HG03097 (cell line): ENCODE measurements at regions not wholly inside any gene's neighbourhood (a gene's known extent, or its start where the extent isn't known, plus 50 kb on each side); places are given as distances from the start of the nearest gene placed in this dataset.

ENCODE experiments used
- ATAC-seq: cut with Tn5 transposase; IDR thresholded peaks from one replicate; pipeline ENCODE4 v1.9.1; 2021; ENCODE audit not compliant: unreplicated experiment, low FRiP score

GRCh38 chr5:143569722-143570567 lies 166.5 kb upstream of the NR3C1 start:
- no peak for ATAC-seq

- no peak for ATAC-seq
Measured at GRCh38 chr5:143569213-143569701, 165.8 kb upstream of the NR3C1 start.

- no peak for ATAC-seq
Measured at GRCh38 chr5:143567583-143568504, 164.4 kb upstream of the NR3C1 start.

- no peak for ATAC-seq
Measured at GRCh38 chr5:143566139-143566538, 162.7 kb upstream of the NR3C1 start.

GRCh38 chr5:143564417-143564816 lies 160.9 kb upstream of the NR3C1 start:
- ATAC-seq: peak; percentile 92

- ATAC-seq: no peak
Measured at GRCh38 chr5:143562935-143563334, 159.4 kb upstream of the NR3C1 start.

DNA sequence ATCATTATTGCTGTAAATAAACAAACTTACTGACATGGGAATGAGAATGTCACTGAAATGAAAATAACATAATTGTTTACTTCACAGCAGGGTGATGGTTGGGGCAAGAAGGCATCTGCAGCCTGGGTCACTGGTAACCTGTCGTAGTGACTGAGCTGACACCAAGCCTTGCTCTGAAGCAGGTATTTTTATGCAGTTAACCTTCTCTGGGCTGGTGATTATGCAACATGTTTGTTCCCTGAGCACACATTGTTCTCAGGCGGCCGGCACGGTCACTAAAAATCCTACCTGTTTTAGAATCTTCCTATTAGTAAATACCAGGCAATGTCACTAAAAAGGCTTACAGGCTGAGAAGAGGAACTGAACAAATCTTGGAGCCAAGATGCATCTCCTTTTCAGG lies 157.7 kb upstream of the NR3C1 start:
- no peak for ATAC-seq

- ATAC-seq: no peak
Measured at GRCh38 chr5:143560378-143560777, 156.9 kb upstream of the NR3C1 start.

DNA sequence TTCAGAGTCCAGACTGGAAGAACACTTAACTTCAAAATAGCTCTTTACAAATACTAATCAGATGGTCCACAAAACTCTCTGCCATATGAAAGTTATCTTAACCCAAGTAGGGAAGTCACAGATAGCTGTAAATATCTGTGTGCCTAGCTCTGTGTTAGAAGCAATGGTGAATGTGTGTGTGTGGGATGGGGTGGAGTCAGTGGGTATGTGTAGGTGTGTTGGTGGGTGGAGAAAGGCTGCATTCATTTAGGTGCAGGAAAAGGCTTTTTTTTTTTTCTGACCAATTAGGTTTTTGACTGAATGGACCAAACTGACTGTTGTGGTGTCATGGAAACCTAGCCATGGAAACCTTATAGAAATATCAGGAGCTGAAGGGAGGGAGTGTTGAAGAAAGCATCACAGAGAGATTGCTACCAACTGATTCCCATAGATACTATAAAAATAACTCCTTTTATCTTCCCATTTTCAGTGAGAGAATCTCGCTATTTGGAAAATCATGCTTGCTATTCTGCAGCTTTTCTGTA lies 156.2 kb upstream of the NR3C1 start:
- no peak for ATAC-seq

- no peak for ATAC-seq
Measured at GRCh38 chr5:143558048-143558447, 154.6 kb upstream of the NR3C1 start.

DNA sequence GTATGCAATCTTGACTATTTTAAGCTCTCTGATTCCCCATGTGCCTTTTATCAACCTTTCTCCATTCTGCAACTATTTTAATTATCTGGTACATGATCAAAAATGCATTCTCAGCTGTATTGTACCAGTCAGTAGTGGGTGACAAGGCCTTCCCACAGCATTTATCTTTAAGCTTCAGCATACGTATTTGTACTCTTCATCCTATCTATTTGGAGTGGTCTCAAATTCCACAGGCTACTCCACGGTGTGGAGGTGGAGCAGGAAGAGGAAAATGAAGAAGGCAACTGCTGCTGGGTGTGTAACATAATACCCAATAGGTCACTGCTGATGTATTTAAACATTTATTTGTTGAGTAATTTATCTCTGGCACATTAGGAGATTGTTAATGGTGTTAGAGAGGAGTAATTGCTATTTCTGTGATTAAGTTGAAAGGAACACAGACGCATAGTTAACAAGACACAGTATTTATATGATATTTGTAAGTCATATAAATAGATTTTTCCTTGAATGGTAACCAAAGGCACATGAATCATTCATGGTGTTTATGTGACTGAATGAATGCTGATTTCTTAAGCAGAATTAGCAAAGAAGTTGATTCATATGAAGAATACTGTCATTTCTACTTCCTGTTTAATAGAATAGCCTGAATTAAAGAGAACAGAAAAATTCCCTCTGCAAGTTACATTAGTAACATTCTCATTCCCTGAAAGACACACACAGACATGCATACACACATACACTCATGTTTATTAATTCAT lies 153.8 kb upstream of the NR3C1 start:
- ATAC-seq: no peak

GRCh38 chr5:143554918-143555477 lies 151.5 kb upstream of the NR3C1 start:
- no peak for ATAC-seq

DNA sequence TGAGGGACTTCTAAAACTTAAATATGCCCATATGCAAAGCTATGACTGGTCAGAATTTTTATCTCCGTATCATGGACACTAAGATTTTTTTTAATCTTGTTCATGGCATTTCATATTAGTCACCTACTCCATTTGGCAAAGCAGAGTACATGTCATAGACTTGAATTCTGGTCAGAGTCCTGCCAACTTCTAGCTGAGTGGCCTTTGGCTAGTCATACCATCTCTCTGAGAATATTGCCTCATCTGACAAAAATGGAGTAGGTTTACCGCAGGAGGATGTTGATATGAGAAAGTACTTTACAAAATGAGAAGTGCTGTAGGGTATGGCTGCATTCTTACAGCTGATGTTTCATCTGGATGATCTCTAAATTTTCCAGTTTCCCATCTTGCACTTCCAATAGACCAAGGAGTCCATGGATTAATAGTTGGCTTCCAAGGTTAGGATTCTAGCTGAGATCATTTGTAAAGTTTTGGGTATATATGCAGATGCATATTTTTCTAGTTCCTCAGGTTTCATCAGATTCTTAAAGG lies 150.8 kb upstream of the NR3C1 start:
- ATAC-seq: no peak

DNA sequence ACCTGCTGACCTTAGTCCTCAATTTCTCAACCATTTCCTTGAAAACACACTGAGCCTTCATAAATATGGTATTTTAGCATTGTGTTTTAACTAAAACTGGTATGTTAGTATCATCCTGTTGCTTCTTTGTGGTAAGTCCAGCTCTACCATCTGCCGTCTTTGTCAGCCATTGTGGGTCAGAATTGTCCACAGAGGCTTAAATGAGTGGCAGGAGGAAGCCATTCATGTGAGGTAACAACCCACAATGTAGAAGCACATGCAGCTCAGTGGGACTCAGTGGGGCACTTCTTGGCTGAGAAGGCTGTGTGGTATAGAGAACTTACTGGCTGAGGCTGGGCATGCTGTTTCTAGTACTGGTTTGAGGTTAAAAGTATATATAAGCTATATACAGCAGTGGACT lies 149.2 kb upstream of the NR3C1 start:
- ATAC-seq: no peak

DNA sequence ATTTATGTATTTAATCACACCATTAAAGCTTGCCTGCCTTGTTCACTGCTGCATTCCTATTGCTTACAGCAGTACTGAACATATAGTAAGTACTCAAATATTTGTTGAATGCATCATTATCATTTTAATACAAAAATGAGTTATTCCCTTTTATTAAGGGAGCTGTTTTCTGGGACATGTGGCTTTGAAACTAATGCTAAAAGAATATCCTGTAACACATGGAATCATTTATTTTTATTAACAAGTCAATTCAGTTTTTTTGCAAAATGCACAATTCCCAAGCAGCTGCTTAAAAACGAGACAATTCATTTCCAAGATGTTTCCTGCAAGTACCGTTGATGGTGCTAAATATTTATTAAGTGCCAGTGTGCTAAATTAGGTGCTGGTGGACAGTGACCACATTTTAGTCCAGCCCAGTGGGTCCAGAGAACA lies 148.3 kb upstream of the NR3C1 start:
- ATAC-seq: no peak

DNA sequence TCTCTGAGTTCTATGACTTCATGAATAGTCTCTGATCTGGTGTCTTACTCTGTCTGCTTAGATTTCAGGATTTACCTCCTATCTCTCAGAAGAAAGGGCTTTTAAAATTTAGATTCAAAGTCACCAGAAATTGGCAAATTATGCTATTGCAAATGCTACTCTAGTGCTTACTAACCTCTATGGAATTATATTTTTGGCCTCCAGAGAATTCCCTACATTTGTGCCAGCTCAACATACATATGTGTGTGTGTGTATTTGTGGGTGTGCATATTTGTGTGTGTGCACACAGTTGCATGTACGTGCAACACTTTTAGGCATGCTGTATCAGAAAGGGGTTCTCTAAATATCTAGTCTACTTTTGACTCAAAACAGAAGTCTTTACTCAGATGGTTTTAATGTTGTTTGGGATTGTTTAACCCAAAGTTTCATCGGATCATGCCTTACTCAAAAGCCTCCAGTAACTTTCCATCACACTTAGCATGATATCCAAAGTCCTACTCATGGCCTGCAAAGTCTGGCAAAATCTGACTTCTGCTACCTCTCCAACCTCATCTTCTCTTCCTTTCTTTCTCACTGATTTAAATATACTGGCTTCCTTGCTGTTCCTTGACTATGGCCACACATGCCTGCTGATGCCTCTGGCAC lies 147.6 kb upstream of the NR3C1 start:
- ATAC-seq: no peak

GRCh38 chr5:143547342-143547741 lies 143.9 kb upstream of the NR3C1 start:
- ATAC-seq: no peak

DNA sequence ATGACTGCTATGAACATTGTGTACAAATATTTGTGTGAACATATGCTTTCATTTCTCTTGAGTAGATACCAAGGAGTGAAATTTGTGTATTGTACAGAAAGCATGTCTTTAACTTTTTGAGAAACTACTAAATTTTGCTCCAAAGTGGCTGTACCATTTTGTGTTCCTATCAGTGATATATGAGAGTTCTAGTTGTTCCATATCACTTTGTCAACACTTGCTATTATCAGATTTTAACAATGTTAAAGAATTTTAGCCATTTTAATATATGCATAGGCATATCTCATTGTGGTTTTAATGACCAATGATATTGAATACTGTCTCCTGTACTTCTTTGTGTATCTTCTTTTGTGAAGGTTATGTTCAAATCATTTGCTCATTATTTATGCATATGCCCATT lies 142.9 kb upstream of the NR3C1 start:
- no peak for ATAC-seq

DNA sequence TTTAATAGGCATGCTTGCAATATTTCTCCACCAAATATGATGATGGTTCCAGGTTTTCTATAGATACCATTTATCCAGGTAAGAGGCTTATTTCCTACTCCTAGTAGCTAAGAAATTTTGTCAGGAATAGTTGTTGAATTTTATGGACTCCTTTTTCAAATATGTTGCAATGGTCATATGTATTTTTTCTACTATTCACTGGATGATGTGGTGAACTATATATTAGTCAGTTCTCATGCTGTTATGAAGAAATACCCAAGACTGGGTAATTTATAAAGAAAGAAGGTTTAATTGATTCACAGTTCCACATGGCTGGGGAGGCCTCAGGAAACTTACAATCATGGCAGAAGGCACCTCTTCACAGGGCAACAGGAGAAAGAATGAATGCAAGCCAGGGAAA lies 141.1 kb upstream of the NR3C1 start:
- ATAC-seq: no peak
